GM23248 (cell line): ENCODE measurements at regions not wholly inside any gene's neighbourhood (a gene's known extent, or its start where the extent isn't known, plus 50 kb on each side); places are given as distances from the start of the nearest gene placed in this dataset.
"Not testable (repeated sequence)": the region's sequence is repeated elsewhere in the genome, so short reads cannot be mapped to it uniquely, and the experiment has no call there.

Experiments used
- DNase-seq: peaks from one replicate; pipeline ENCODE4 v3.0.0-alpha.2; 2015
- H2AFZ ChIP-seq: fragments of 200-600 bp; sonication (generic); 2 replicates; pipeline ENCODE4 v1.6.1; 2016; ENCODE audit warnings: antibody characterized with exemption
- H3F3A ChIP-seq: fragments of 200-600 bp; sonication (generic); 2 replicates; pipeline ENCODE4 v1.6.1; 2016; ENCODE audit warnings: mild to moderate bottlenecking, antibody characterized with exemption, mixed run types; ENCODE audit not compliant: insufficient read depth
- H3K27ac ChIP-seq: fragments of 200-600 bp; sonication (generic); 2 replicates; pipeline ENCODE4 v1.5.1; 2016; ENCODE audit warnings: mild to moderate bottlenecking
- H3K27me3 ChIP-seq: fragments of 200-600 bp; sonication (generic); replicated peaks from 2 replicates; pipeline ENCODE4 v1.6.1; 2016; ENCODE audit warnings: mild to moderate bottlenecking; ENCODE audit not compliant: insufficient read depth
- H3K36me3 ChIP-seq: fragments of 200-600 bp; sonication (generic); 2 replicates; pipeline ENCODE4 v1.6.1; 2016; ENCODE audit warnings: low read depth, mild to moderate bottlenecking
- H3K4me1 ChIP-seq: fragments of 200-600 bp; sonication (generic); 2 replicates; pipeline ENCODE4 v1.6.1; 2016; ENCODE audit warnings: mild to moderate bottlenecking; ENCODE audit not compliant: insufficient read depth
- H3K4me2 ChIP-seq: fragments of 200-600 bp; sonication (generic); one replicate; pipeline ENCODE4 v1.6.1; 2016; ENCODE audit warnings: mild to moderate bottlenecking; ENCODE audit not compliant: unreplicated experiment
- H3K4me3 ChIP-seq: fragments of 200-600 bp; sonication (generic); 2 replicates; pipeline ENCODE4 v1.5.1; 2016; ENCODE audit warnings: mild to moderate bottlenecking
- H3K79me2 ChIP-seq: fragments of 200-600 bp; sonication (generic); 2 replicates; pipeline ENCODE4 v1.6.1; 2016; ENCODE audit warnings: mild to moderate bottlenecking; ENCODE audit not compliant: insufficient read depth
- H3K9ac ChIP-seq: fragments of 200-600 bp; sonication (generic); 2 replicates; pipeline ENCODE4 v1.6.1; 2016; ENCODE audit warnings: mild to moderate bottlenecking
- H3K9me2 ChIP-seq: fragments of 200-600 bp; sonication (generic); 2 replicates; pipeline ENCODE4 v1.6.1; 2016; ENCODE audit warnings: mixed run types, mild to moderate bottlenecking, moderate library complexity; ENCODE audit not compliant: insufficient read depth
- H3K9me3 ChIP-seq: fragments of 200-600 bp; sonication (generic); one replicate; pipeline ENCODE4 v1.6.1; 2017; ENCODE audit warnings: low read depth
- H4K20me1 ChIP-seq: fragments of 200-600 bp; sonication (generic); 2 replicates; pipeline ENCODE4 v1.6.0; 2016; ENCODE audit not compliant: insufficient read depth
- EZH2 ChIP-seq: fragments of 200-600 bp; sonication (generic); IDR thresholded peaks from 2 replicates; pipeline ENCODE4 v1.6.1; 2018; ENCODE audit warnings: antibody characterized with exemption, mild to moderate bottlenecking; ENCODE audit not compliant: insufficient read depth, poor library complexity, severe bottlenecking
- EZH2phosphoT487 ChIP-seq: fragments of 200-600 bp; sonication (generic); IDR thresholded peaks from 2 replicates; pipeline ENCODE4 v1.6.1; 2018; ENCODE audit warnings: antibody characterized with exemption, moderate library complexity, mild to moderate bottlenecking, low read depth; ENCODE audit not compliant: insufficient read depth
- WGBS, 2 experiments: methylation state at CpG; one replicate each; pipeline ENCODE4 v1.1.6; 2015 to 2017; ENCODE audit warnings: low lambda C conversion rate in 2 of 2, low coverage in 1 of 2; ENCODE audit errors: missing lambda C conversion rate in 2 of 2; 5-methylcytosine and 5-hydroxymethylcytosine counted together
- in situ Hi-C: fragments of 300-500 bp; cut with MboI; formaldehyde crosslinking; loops from 2 replicates; pipeline ENCODE4 v1.15.0; 2020

DNA sequence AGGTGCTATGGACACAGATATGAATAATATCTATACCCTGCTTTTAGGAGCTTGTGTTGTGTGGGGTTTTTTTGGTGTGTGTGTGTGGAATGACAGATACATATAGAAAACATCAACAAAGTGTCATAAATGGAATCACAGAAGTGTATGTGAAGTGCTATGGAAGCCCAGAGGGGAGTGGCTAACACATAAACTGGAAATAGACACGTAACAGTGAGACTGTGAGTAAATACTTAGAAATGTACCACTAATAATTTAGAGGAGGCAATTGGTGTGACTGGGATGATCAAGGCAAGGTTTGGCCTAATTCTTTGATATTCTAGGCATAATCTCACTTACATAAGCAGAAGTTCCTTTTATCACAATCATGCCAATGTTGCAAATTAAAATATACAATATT is 169.3 kb upstream of the TENM4 start:
- in situ Hi-C loops: no loop called here
- TF ChIP-seq EZH2phosphoT487 (no peak), EZH2 (no peak)
- DNase-seq: no peak
- Histone ChIP-seq H3F3A (no peaks in the 10 kb centered on the region), H3K36me3 (no peaks in the 10 kb centered on the region), H4K20me1 (no peaks in the 10 kb centered on the region), H3K9me2 (no peaks in the 10 kb centered on the region), H3K9me3 (no peaks in the 10 kb centered on the region), H3K27ac (no peak overlapping the region), H3K4me3 (no peak overlapping the region), H2AFZ (no peak overlapping the region), H3K79me2 (no peaks in the 10 kb centered on the region), H3K27me3 (no peaks in the 10 kb centered on the region), H3K9ac (no peak overlapping the region), H3K4me2 (no peak overlapping the region), H3K4me1 (no peaks in the 10 kb centered on the region)
- 6 to 9% methylated on average over 1 of the region's 1 CpG for WGBS, 2 experiments

- no peaks in the 10 kb centered on the region for H4K20me1 ChIP-seq
- WGBS, 2 experiments: 2 to 3% methylated on average over 2 of the region's 2 CpGs
Measured at GRCh38 chr11:79609511-79609910, 168.7 kb upstream of the TENM4 start.

GRCh38 chr11:79606461-79606860 is 165.6 kb upstream of the TENM4 start:
- H3K27me3 ChIP-seq, H3K9ac ChIP-seq, H3K4me1 ChIP-seq, H3K79me2 ChIP-seq, H3K27ac ChIP-seq, H3K9me3 ChIP-seq, H4K20me1 ChIP-seq, in situ Hi-C loops, H2AFZ ChIP-seq, H3F3A ChIP-seq, H3K9me2 ChIP-seq, H3K4me3 ChIP-seq, DNase-seq, H3K36me3 ChIP-seq, H3K4me2 ChIP-seq: not testable (repeated sequence)
- WGBS, 2 experiments: 7 to 20% methylated on average over 3 of the region's 3 CpGs

More at GRCh38 chr11:79609511-79609910, 168.7 kb upstream of the TENM4 start:
- Histone ChIP-seq H3F3A (no peaks in the 10 kb centered on the region), H3K27me3 (no peaks in the 10 kb centered on the region), H3K9me2 (no peaks in the 10 kb centered on the region), H3K9ac (no peak overlapping the region), H3K4me1 (no peaks in the 10 kb centered on the region), H3K9me3 (no peaks in the 10 kb centered on the region), H3K79me2 (no peaks in the 10 kb centered on the region), H3K4me3 (no peak overlapping the region), H3K4me2 (no peak overlapping the region), H3K36me3 (no peaks in the 10 kb centered on the region), H2AFZ (no peak overlapping the region), H3K27ac (no peak overlapping the region)
- in situ Hi-C loops: no loop called here
- no peak for DNase-seq
- TF ChIP-seq EZH2phosphoT487 (no peak), EZH2 (no peak)

DNA sequence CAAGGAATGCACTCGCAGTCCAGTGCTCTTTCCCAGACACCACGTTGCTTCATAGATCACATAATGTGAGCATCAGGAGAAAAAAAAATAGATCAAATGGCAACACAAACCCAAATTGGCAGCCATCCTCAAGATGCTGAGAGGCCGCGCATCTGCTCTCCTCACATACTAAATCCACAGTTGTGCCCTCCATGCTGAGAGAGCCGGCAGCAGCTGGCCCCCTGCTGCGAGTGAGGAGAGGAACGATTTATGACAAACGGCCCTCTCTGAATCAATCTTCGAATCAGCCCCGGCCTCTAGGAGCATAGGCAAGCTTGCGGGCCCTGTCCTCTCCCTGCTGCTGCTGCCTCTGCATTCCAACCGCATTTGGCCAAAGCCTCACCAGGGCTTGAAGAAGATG is 159.9 kb upstream of the TENM4 start:
- H3K9me2 ChIP-seq: no peaks in the 10 kb centered on the region
- in situ Hi-C loops: no loop called here
- H3K9ac ChIP-seq: no peak overlapping the region
- H3K4me3 ChIP-seq: no peak overlapping the region
- TF ChIP-seq EZH2 (no peak), EZH2phosphoT487 (no peak)
- WGBS, 2 experiments: 2 to 7% methylated on average over 12 of the region's 12 CpGs
- H3K36me3 ChIP-seq: no peaks in the 10 kb centered on the region
- H3F3A ChIP-seq: no peaks in the 10 kb centered on the region
- DNase-seq: no peak
- H2AFZ ChIP-seq: no peak overlapping the region
- H3K27ac ChIP-seq: no peak overlapping the region
- H3K27me3 ChIP-seq: no peaks in the 10 kb centered on the region
- no peaks in the 10 kb centered on the region for H3K79me2 ChIP-seq
- no peaks in the 10 kb centered on the region for H4K20me1 ChIP-seq
- no peaks in the 10 kb centered on the region for H3K4me1 ChIP-seq
- no peaks in the 10 kb centered on the region for H3K9me3 ChIP-seq
- no peak overlapping the region for H3K4me2 ChIP-seq

DNA sequence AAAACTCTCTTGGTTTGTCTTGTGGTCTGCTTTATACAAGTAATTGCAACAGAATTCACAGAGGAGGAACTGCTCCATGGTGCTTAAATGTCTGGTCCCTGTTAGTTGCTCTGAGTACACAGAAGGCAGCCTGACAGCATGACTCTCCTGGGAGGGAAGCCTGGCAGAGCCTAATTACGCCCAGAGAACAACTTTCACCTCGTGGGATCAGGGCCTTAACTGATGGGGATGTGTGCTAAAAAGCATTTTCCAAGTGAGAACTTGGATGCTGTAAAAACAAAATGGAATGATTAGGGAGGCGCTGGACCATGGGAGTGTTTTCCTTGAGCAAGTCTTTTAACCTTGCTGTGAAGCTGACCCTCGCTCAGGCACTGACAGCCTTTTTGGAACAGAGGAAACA is 154.0 kb upstream of the TENM4 start:
- Histone ChIP-seq H3K27ac (no peak overlapping the region), H3K4me1 (no peaks in the 10 kb centered on the region), H3K27me3 (no peaks in the 10 kb centered on the region), H3K9me3 (no peaks in the 10 kb centered on the region), H3K9ac (no peak overlapping the region), H3K4me3 (no peak overlapping the region), H3K36me3 (no peaks in the 10 kb centered on the region), H3K4me2 (no peak overlapping the region), H2AFZ (no peak overlapping the region), H3K9me2 (no peaks in the 10 kb centered on the region), H3F3A (no peaks in the 10 kb centered on the region), H3K79me2 (no peaks in the 10 kb centered on the region), H4K20me1 (no peaks in the 10 kb centered on the region)
- 1 to 2% methylated on average over 4 of the region's 4 CpGs for WGBS, 2 experiments
- TF ChIP-seq EZH2: no peak
- TF ChIP-seq EZH2phosphoT487: no peak
- DNase-seq: no peak
- in situ Hi-C loops: no loop called here
